ENCODE measurements at regions not wholly inside any gene's neighbourhood (a gene's known extent, or its start where the extent isn't known, plus 50 kb on each side); places are given as distances from the start of the nearest gene placed in this dataset.

DNA sequence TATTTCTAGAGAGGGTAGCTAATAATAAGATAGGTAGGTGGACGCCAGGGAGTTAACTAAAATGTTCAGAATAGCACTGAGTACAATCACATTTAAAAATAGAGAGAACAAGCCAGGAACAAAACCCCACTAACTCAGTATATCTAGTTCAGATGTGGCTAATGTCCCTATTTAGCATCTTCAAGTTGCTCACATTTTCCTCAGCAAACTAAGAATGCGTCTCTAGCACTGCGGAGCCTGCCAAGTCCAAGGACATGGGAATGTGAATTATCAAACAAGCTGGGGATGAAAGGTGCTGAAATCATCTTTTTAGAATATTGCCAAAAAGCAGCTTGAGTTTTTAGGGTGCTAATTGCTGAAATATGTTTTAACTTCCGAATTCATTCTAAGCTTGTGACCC lies 398.5 kb upstream of the FIGN start (continued):
- TF ChIP-seq TAF7 (optimal IDR thresholded peaks at IDR 0.05; ENCODE audit: borderline replicate concordance, low read depth, low read length): no peak
- no peak for TF ChIP-seq ATF2 (IDR thresholded peaks at IDR 0.05; ENCODE audit: low read length)
- no peak for TF ChIP-seq PHF8 (conservative IDR thresholded peaks at IDR 0.05; ENCODE audit: low read depth, low read length)
- TF ChIP-seq CBX5 (IDR thresholded peaks at IDR 0.05; ENCODE audit: low read depth, low read length): no peak
- TF ChIP-seq GABPA (IDR thresholded peaks at IDR 0.05; ENCODE audit: borderline replicate concordance, insufficient read depth, low read length): no peak
- TF ChIP-seq GTF2F1 (IDR thresholded peaks at IDR 0.05; ENCODE audit: borderline replicate concordance, low read depth, low read length): no peak
- TF ChIP-seq KDM4A (IDR thresholded peaks at IDR 0.05; ENCODE audit: low read depth, low read length, severe bottlenecking): no peak
- no peak for TF ChIP-seq CBX8 (IDR thresholded peaks at IDR 0.05; ENCODE audit: borderline replicate concordance, low read depth, low read length)
- no peak for TF ChIP-seq FOSL1 (IDR thresholded peaks at IDR 0.05; ENCODE audit: insufficient read depth, low read depth, low read length)

Measured in H1 (cell line).